Tibial artery (tissue), 4 donors: ENCODE measurements at regions not wholly inside any gene's neighbourhood (a gene's known extent, or its start where the extent isn't known, plus 50 kb on each side); places are given as distances from the start of the nearest gene placed in this dataset.

ENCODE experiments used
- DNase-seq, 2 donors: peaks; one replicate each; pipeline ENCODE4 v3.0.0-alpha.2; 2019
- H3K27ac ChIP-seq, 2 donors: fragments of 200-600 bp; sonication (generic) in 1 of 2; 1 replicate in 1 of 2; 2 replicates in 1 of 2; pipeline ENCODE4 v1.5.1; 2018 to 2019; ENCODE audit warnings: mild to moderate bottlenecking in 1 of 2
- H3K27me3 ChIP-seq, 2 donors: fragments of 200-600 bp; sonication (generic) in 1 of 2; one replicate each; pipeline versions ENCODE4 v1.5.1 to v1.6.0; 2016 to 2019
- H3K36me3 ChIP-seq, 3 donors: fragments of 200-600 bp; sonication (generic) in 2 of 3; one replicate each; pipeline ENCODE4 v1.5.1; 2016 to 2019; ENCODE audit warnings: mild to moderate bottlenecking in 2 of 3
- H3K4me1 ChIP-seq, 4 donors: fragments of 200-600 bp; sonication (generic) in 2 of 4; 1 replicate in 3 of 4; 2 replicates in 1 of 4; pipeline ENCODE4 v1.5.1; 2016 to 2019
- H3K4me3 ChIP-seq, 2 donors: fragments of 200-600 bp; sonication (generic) in 1 of 2; 1 replicate in 1 of 2; 2 replicates in 1 of 2; pipeline ENCODE4 v1.5.1; 2018 to 2019; ENCODE audit warnings: mild to moderate bottlenecking in 2 of 2
- H3K9me3 ChIP-seq, 3 donors: fragments of 200-600 bp; sonication (generic) in 1 of 3; one replicate each; pipeline ENCODE4 v1.5.1; 2016 to 2019
- CTCF ChIP-seq, 2 experiments: fragments of 200-600 bp in 1 of 2; fragments of 450-650 bp in 1 of 2; IDR thresholded peaks; one replicate each; pipeline ENCODE4 v1.5.1; 2017 to 2019; ENCODE audit warnings: antibody characterized with exemption in 2 of 2, mild to moderate bottlenecking in 1 of 2, moderate library complexity in 1 of 2
- intact Hi-C: fragments of 100-400 bp; cut with DNase I; formaldehyde crosslinking; loops from one replicate; pipeline ENCODE4 v1.15.0; 2023; ENCODE audit warnings: low total_unique reads

- H3K4me3 ChIP-seq, result no peak overlapping the region
- no peaks in the 10 kb centered on the region for H3K36me3 ChIP-seq
- no peaks in the 10 kb centered on the region for H3K27me3 ChIP-seq
- H3K4me1 ChIP-seq, result no peaks in the 10 kb centered on the region
- no peaks in the 10 kb centered on the region for H3K9me3 ChIP-seq
- no peak for DNase-seq
- TF ChIP-seq CTCF (IDR thresholded peaks at IDR 0.05), result no peak
- H3K27ac ChIP-seq, result no peak overlapping the region
- intact Hi-C loops, result no loop called here
These were observed 180.7 kb upstream of the DDHD1 start for GRCh38 chr14:53333809-53334208.

DNA sequence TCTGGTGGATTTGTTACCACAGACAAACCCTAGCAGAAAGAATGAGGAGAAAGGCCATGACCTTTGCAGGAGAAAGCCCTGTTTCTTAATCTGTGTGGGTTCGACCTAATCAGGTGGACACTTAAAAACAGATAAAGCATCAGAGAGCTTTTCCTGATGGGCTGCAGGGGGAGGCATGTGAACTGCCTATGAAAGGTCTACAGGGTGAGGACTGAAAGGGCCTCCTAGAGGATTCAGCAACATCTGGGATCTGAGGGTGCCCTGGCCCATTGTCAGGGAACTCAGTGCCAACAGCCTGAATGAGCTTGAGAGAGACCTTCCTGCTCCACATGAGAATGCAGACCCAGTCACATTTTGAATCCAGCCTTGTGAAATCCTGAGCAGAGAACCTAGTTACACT, 178.8 kb upstream of the DDHD1 start:
- Histone ChIP-seq H3K9me3 (no peaks in the 10 kb centered on the region), H3K27me3 (no peaks in the 10 kb centered on the region), H3K27ac (no peak overlapping the region), H3K36me3 (no peaks in the 10 kb centered on the region), H3K4me1 (peaks cover 0 to 10% (median 0%) of the 10 kb centered on the region in 4 donors), H3K4me3 (no peak overlapping the region)
- no peak for DNase-seq
- TF ChIP-seq CTCF (IDR thresholded peaks at IDR 0.05), result no peak
- intact Hi-C loops, result no loop called here

- H3K9me3 ChIP-seq, result no peaks in the 10 kb centered on the region
- no peak for TF ChIP-seq CTCF (IDR thresholded peaks at IDR 0.05)
These were observed 178.1 kb upstream of the DDHD1 start for GRCh38 chr14:53331247-53331646.

DNA sequence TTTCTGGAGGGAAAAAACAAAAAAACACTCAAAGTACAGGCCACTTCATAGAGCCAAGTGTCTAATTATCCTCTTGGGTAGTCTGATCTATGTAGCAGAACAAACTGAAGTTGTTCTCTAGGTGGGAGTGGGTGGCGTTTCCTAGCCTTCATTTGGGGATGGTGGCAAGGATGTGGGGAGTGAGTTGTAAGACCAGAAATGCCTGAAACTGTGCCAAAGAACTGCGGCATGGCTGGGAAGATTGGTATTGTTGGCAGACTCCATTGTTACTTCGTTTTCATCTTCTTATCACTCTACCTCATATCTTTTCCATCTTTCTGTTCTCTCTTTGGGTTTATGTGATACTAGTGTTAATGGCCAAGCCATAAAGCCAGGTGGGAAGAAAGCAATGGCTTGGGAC, 177.3 kb upstream of the DDHD1 start:
- H3K4me3 ChIP-seq, result no peak overlapping the region
- intact Hi-C loops, result no loop called here
- TF ChIP-seq CTCF (IDR thresholded peaks at IDR 0.05), result no peak

More at GRCh38 chr14:53331247-53331646, 178.1 kb upstream of the DDHD1 start:
- Histone ChIP-seq H3K36me3 (no peaks in the 10 kb centered on the region), H3K27ac (no peak overlapping the region), H3K27me3 (no peaks in the 10 kb centered on the region), H3K4me3 (no peak overlapping the region), H3K4me1 (peaks cover 0 to 13% (median 0%) of the 10 kb centered on the region in 4 donors)
- intact Hi-C loops, result no loop called here
- no peak for DNase-seq

GRCh38 chr14:53328841-53329240, 175.7 kb upstream of the DDHD1 start:
- no peak for TF ChIP-seq CTCF (IDR thresholded peaks at IDR 0.05)
- peak overlapping the region in 1 of 2 donors; percentile 11 for H3K27ac ChIP-seq
- H3K4me1 ChIP-seq, result peaks cover 0 to 13% (median 0%) of the 10 kb centered on the region in 4 donors
- H3K36me3 ChIP-seq, result no peaks in the 10 kb centered on the region
- no peaks in the 10 kb centered on the region for H3K9me3 ChIP-seq
- no peaks in the 10 kb centered on the region for H3K27me3 ChIP-seq
- no peak for DNase-seq
- no peak overlapping the region for H3K4me3 ChIP-seq
- intact Hi-C loops, result no loop called here

More for the DNA sequence above, 177.3 kb upstream of the DDHD1 start:
- H3K27me3 ChIP-seq, result no peaks in the 10 kb centered on the region
- peaks cover 0 to 13% (median 0%) of the 10 kb centered on the region in 4 donors for H3K4me1 ChIP-seq
- no peaks in the 10 kb centered on the region for H3K9me3 ChIP-seq
- H3K27ac ChIP-seq, result no peak overlapping the region
- no peaks in the 10 kb centered on the region for H3K36me3 ChIP-seq
- DNase-seq, result no peak

DNA sequence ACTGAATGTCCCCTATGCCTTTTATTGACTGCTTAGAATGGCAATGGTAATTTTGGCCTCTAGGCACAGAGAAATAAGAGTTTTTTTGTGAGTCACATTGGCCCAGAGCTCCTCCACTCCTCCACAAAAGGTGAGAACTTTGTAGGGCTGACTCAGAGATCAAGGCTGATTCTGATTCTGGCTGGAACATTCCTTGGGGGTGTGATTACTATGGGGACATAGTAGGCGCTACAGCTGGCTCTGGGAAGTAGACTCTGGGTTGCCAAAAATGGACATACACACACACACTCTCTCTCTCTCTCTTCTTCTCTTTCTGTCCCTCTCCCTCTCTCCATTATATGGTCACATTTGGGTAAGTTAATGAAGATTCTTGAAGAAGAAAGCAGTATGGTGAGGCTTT, 174.6 kb upstream of the DDHD1 start:
- no peak for DNase-seq
- Histone ChIP-seq H3K4me3 (no peak overlapping the region), H3K4me1 (peaks cover 0 to 13% (median 0%) of the 10 kb centered on the region in 4 donors), H3K27ac (peak overlapping the region; percentile 7 to 17), H3K9me3 (no peaks in the 10 kb centered on the region), H3K36me3 (no peaks in the 10 kb centered on the region), H3K27me3 (no peaks in the 10 kb centered on the region)
- no peak for TF ChIP-seq CTCF (IDR thresholded peaks at IDR 0.05)
- intact Hi-C loops, result no loop called here
